C4-2B (cell line): ENCODE measurements at regions not wholly inside any gene's neighbourhood (a gene's known extent, or its start where the extent isn't known, plus 50 kb on each side); places are given as distances from the start of the nearest gene placed in this dataset.

Source experiments
- CTCF ChIP-seq: fragments of 450-650 bp; conservative IDR thresholded peaks from 2 replicates; pipeline ENCODE4 v1.5.1; 2017; ENCODE audit warnings: mild to moderate bottlenecking
- ZFX ChIP-seq: fragments of 450-650 bp; IDR thresholded peaks from 2 replicates; pipeline ENCODE4 v1.6.1; 2017

GRCh38 chr1:98280049-98280448 is 359.2 kb upstream of the DPYD start:
- TF ChIP-seq CTCF (no peak), ZFX (no peak)
